ENCODE measurements at regions not wholly inside any gene's neighbourhood (a gene's known extent, or its start where the extent isn't known, plus 50 kb on each side); places are given as distances from the start of the nearest gene placed in this dataset.
A peak's percentile ranks its signal among the peaks of the same experiment; 100 is the strongest.
"Not testable (repeated sequence)": the region's sequence is repeated elsewhere in the genome, so short reads cannot be mapped to it uniquely, and the experiment has no call there.

GRCh38 chr7:45435131-45435530, 139.0 kb upstream of the ADCY1 start:
- H3K4me3 ChIP-seq (ENCODE audit: severe bottlenecking), result no peak overlapping the region
- H3K27ac ChIP-seq (ENCODE audit: poor library complexity, severe bottlenecking), result no peak overlapping the region
- DNase-seq (ENCODE audit: low spot score) (no peak), ATAC-seq (ENCODE audit: low read depth) (no peak)
- no peaks in the 10 kb centered on the region for H3K27me3 ChIP-seq (ENCODE audit: insufficient read depth, poor library complexity, severe bottlenecking)
- H3K36me3 ChIP-seq (ENCODE audit: low read depth), result no peaks in the 10 kb centered on the region
- no peaks in the 10 kb centered on the region for H3K9me3 ChIP-seq (ENCODE audit: severe bottlenecking)
- H3K4me1 ChIP-seq (ENCODE audit: insufficient read depth, poor library complexity, severe bottlenecking), result peaks cover 9% of the 10 kb centered on the region
- no peak for TF ChIP-seq CTCF (IDR thresholded peaks at IDR 0.05; ENCODE audit: poor library complexity, severe bottlenecking)

GRCh38 chr7:45435846-45436245, 138.3 kb upstream of the ADCY1 start:
- H3K4me3 ChIP-seq (ENCODE audit: severe bottlenecking), result no peak overlapping the region
- TF ChIP-seq CTCF (IDR thresholded peaks at IDR 0.05; ENCODE audit: poor library complexity, severe bottlenecking), result no peak
- peak overlapping the region; percentile 33 for H3K27ac ChIP-seq (ENCODE audit: poor library complexity, severe bottlenecking)
- no peaks in the 10 kb centered on the region for H3K36me3 ChIP-seq (ENCODE audit: low read depth)
- H3K9me3 ChIP-seq (ENCODE audit: severe bottlenecking), result no peaks in the 10 kb centered on the region
- peak; percentile 97 for ATAC-seq (ENCODE audit: low read depth)
- peaks cover 9% of the 10 kb centered on the region for H3K4me1 ChIP-seq (ENCODE audit: insufficient read depth, poor library complexity, severe bottlenecking)
- no peaks in the 10 kb centered on the region for H3K27me3 ChIP-seq (ENCODE audit: insufficient read depth, poor library complexity, severe bottlenecking)
- no peak for DNase-seq (ENCODE audit: low spot score)

- H3K27me3 ChIP-seq (ENCODE audit: insufficient read depth, poor library complexity, severe bottlenecking); H3K9me3 ChIP-seq (ENCODE audit: severe bottlenecking); H3K4me3 ChIP-seq (ENCODE audit: severe bottlenecking); H3K36me3 ChIP-seq (ENCODE audit: low read depth); H3K27ac ChIP-seq (ENCODE audit: poor library complexity, severe bottlenecking); DNase-seq (ENCODE audit: low spot score); ATAC-seq (ENCODE audit: low read depth); H3K4me1 ChIP-seq (ENCODE audit: insufficient read depth, poor library complexity, severe bottlenecking): not testable (repeated sequence)
These were observed 133.4 kb upstream of the ADCY1 start for GRCh38 chr7:45440776-45441175.

- no peaks in the 10 kb centered on the region for H3K36me3 ChIP-seq (ENCODE audit: low read depth)
- no peak for DNase-seq (ENCODE audit: low spot score)
- ATAC-seq (ENCODE audit: low read depth), result no peak
- TF ChIP-seq CTCF (IDR thresholded peaks at IDR 0.05; ENCODE audit: poor library complexity, severe bottlenecking), result no peak
- peaks cover 8% of the 10 kb centered on the region for H3K4me1 ChIP-seq (ENCODE audit: insufficient read depth, poor library complexity, severe bottlenecking)
- no peaks in the 10 kb centered on the region for H3K9me3 ChIP-seq (ENCODE audit: severe bottlenecking)
- H3K4me3 ChIP-seq (ENCODE audit: severe bottlenecking), result no peak overlapping the region
- no peak overlapping the region for H3K27ac ChIP-seq (ENCODE audit: poor library complexity, severe bottlenecking)
- no peaks in the 10 kb centered on the region for H3K27me3 ChIP-seq (ENCODE audit: insufficient read depth, poor library complexity, severe bottlenecking)
These were observed 130.9 kb upstream of the ADCY1 start for GRCh38 chr7:45443263-45443662.

- peak; percentile 84 for ATAC-seq (ENCODE audit: low read depth)
- no peaks in the 10 kb centered on the region for H3K36me3 ChIP-seq (ENCODE audit: low read depth)
These were observed 127.8 kb upstream of the ADCY1 start for GRCh38 chr7:45446195-45446944.

More at GRCh38 chr7:45446195-45446944, 127.8 kb upstream of the ADCY1 start:
- TF ChIP-seq CTCF (IDR thresholded peaks at IDR 0.05; ENCODE audit: poor library complexity, severe bottlenecking), result no peak
- Histone ChIP-seq H3K9me3 (ENCODE audit: severe bottlenecking) (no peaks in the 10 kb centered on the region), H3K4me1 (ENCODE audit: insufficient read depth, poor library complexity, severe bottlenecking) (peaks cover 10% of the 10 kb centered on the region), H3K27ac (ENCODE audit: poor library complexity, severe bottlenecking) (peak overlapping the region; percentile 12), H3K27me3 (ENCODE audit: insufficient read depth, poor library complexity, severe bottlenecking) (no peaks in the 10 kb centered on the region), H3K4me3 (ENCODE audit: severe bottlenecking) (no peak overlapping the region)
- no peak for DNase-seq (ENCODE audit: low spot score)

All from RWPE2 (cell line).